IMR-90 (cell line): ENCODE measurements at regions not wholly inside any gene's neighbourhood (a gene's known extent, or its start where the extent isn't known, plus 50 kb on each side); places are given as distances from the start of the nearest gene placed in this dataset.
A peak's percentile ranks its signal among the peaks of the same experiment; 100 is the strongest.

Experiments
- ATAC-seq: fragments of 200-7000 bp; cut with Tn5 transposase; 2 replicates; pipeline ENCODE4 v1.9.1; 2020; ENCODE audit warnings: low read depth, mild to moderate bottlenecking, moderate library complexity
- BruUV-seq: library from RNA; stranded (reverse); fragments of 400-500 nt; replicated peaks from 2 replicates; lab custom pipeline; 2021; lab: Mats Ljungman, UMichigan
- CTCF ChIA-PET: fragments of 300-600 bp; formaldehyde crosslinking; extraction: SDS; loops from one replicate; lab custom pipeline; 2021; ENCODE audit warnings: antibody characterized with exemption; lab: Yijun Ruan, JAX
- POLR2A ChIA-PET: fragments of 300-600 bp; sonication (Branson Sonifier 250); formaldehyde crosslinking; loops from one replicate; lab custom pipeline; 2022; ENCODE audit warnings: antibody characterized with exemption; ENCODE audit not compliant: unreplicated experiment; lab: Charles Lee
- DNase-seq: peaks from one replicate; pipeline ENCODE4 v3.0.0; 2013
- H2AFZ ChIP-seq: replicated peaks from 2 replicates; pipeline ENCODE3; 2013; ENCODE audit warnings: low read length, mild to moderate bottlenecking; ENCODE audit not compliant: poor library complexity
- H2AK5ac ChIP-seq: 2 replicates; pipeline ENCODE4 v1.6.1; 2013; ENCODE audit warnings: low read depth, low read length, inconsistent platforms
- H2AK9ac ChIP-seq: replicated peaks from 2 replicates; pipeline ENCODE3; 2013; ENCODE audit warnings: mild to moderate bottlenecking, low read depth, low read length, moderate library complexity; ENCODE audit not compliant: poor library complexity
- H2BK120ac ChIP-seq: 2 replicates; pipeline ENCODE4 v1.6.1; 2013; ENCODE audit warnings: low read depth, low read length, inconsistent platforms
- H2BK15ac ChIP-seq: 3 replicates; pipeline ENCODE4 v1.6.1; 2013; ENCODE audit warnings: low read depth, low read length, inconsistent platforms
- H2BK20ac ChIP-seq: 2 replicates; pipeline ENCODE4 v1.6.1; 2013; ENCODE audit warnings: low read depth, mild to moderate bottlenecking, inconsistent platforms, low read length, moderate library complexity
- H2BK5ac ChIP-seq: 2 replicates; pipeline ENCODE4 v1.6.1; 2013; ENCODE audit warnings: mild to moderate bottlenecking, low read depth, low read length, inconsistent platforms; ENCODE audit not compliant: poor library complexity, severe bottlenecking
- H3K14ac ChIP-seq: replicated peaks from 2 replicates; pipeline ENCODE4 v1.6.1; 2013; ENCODE audit warnings: low read depth, low read length, inconsistent platforms
- H3K18ac ChIP-seq: 2 replicates; pipeline ENCODE4 v1.6.1; 2013; ENCODE audit warnings: low read depth, low read length, control low read depth
- H3K23ac ChIP-seq: 2 replicates; pipeline ENCODE4 v1.6.1; 2013; ENCODE audit warnings: low read depth, low read length, inconsistent platforms
- H3K27ac ChIP-seq: 2 replicates; pipeline ENCODE4 v1.5.1; 2013; ENCODE audit warnings: mild to moderate bottlenecking, control low read depth, low read length; ENCODE audit not compliant: insufficient read depth
- H3K27me3 ChIP-seq: 2 replicates; pipeline ENCODE4 v1.6.1; 2013; ENCODE audit warnings: low read length; ENCODE audit not compliant: control insufficient read depth, insufficient read depth
- H3K36me3 ChIP-seq: 2 replicates; pipeline ENCODE4 v1.6.1; 2013; ENCODE audit warnings: low read length, mixed read lengths; ENCODE audit not compliant: control insufficient read depth, insufficient read depth
- H3K4ac ChIP-seq: 2 replicates; pipeline ENCODE4 v1.6.1; 2013; ENCODE audit warnings: low read depth, low read length, inconsistent platforms
- H3K4me1 ChIP-seq: 2 replicates; pipeline ENCODE4 v1.6.1; 2013; ENCODE audit warnings: low read length, mixed read lengths; ENCODE audit not compliant: control insufficient read depth, insufficient read depth
- H3K4me2 ChIP-seq: 2 replicates; pipeline ENCODE4 v1.6.1; 2013; ENCODE audit warnings: low read depth, mild to moderate bottlenecking, control low read depth, low read length, moderate library complexity
- H3K4me3 ChIP-seq: 2 replicates; pipeline ENCODE4 v1.5.1; 2013; ENCODE audit warnings: low read depth, mild to moderate bottlenecking, control low read depth, low read length, moderate library complexity; ENCODE audit not compliant: insufficient read depth
- H3K56ac ChIP-seq: 2 replicates; pipeline ENCODE4 v1.6.1; 2013; ENCODE audit warnings: low read length, inconsistent platforms; ENCODE audit not compliant: insufficient read depth; ENCODE audit errors: extremely low read depth
- H3K79me1 ChIP-seq, 2 experiments: 2 replicates each; pipeline ENCODE4 v1.6.1; 2013; ENCODE audit warnings: low read length in 2 of 2, inconsistent platforms in 1 of 2, low read depth in 1 of 2
- H3K9ac ChIP-seq: 2 replicates; pipeline ENCODE4 v1.6.1; 2013; ENCODE audit warnings: low read depth, low read length, control low read depth
- H3K9me1 ChIP-seq: 2 replicates; pipeline ENCODE4 v1.6.1; 2013; ENCODE audit warnings: low read length, inconsistent platforms; ENCODE audit not compliant: insufficient read depth
- H3K9me3 ChIP-seq: 2 replicates; pipeline ENCODE4 v1.6.1; 2013; ENCODE audit warnings: low read length; ENCODE audit not compliant: control insufficient read depth, insufficient read depth
- H4K20me1 ChIP-seq: 2 replicates; pipeline ENCODE4 v1.6.1; 2013; ENCODE audit warnings: low read length, inconsistent platforms; ENCODE audit not compliant: insufficient read depth
- H4K5ac ChIP-seq: 2 replicates; pipeline ENCODE4 v1.6.1; 2013; ENCODE audit warnings: mild to moderate bottlenecking, low read depth, low read length, control low read depth
- H4K8ac ChIP-seq, 2 experiments: 2 replicates each; pipeline ENCODE4 v1.6.1; 2013; ENCODE audit warnings: low read depth in 2 of 2, low read length in 2 of 2, control low read depth in 1 of 2, inconsistent platforms in 1 of 2
- H4K91ac ChIP-seq: 2 replicates; pipeline ENCODE4 v1.6.1; 2013; ENCODE audit warnings: low read depth, low read length, inconsistent platforms; ENCODE audit not compliant: insufficient read depth
- CEBPB ChIP-seq: IDR thresholded peaks from 2 replicates; pipeline ENCODE4 v1.6.1; 2012; ENCODE audit warnings: low read depth, low read length, improper control_type of control experiment
- CHD1 ChIP-seq: IDR thresholded peaks from 2 replicates; pipeline ENCODE4 v1.6.1; 2012; ENCODE audit warnings: low read depth, low read length, improper control_type of control experiment
- CTCF ChIP-seq: conservative IDR thresholded peaks from 2 replicates; pipeline ENCODE4 v1.5.1; 2012; ENCODE audit warnings: mild to moderate bottlenecking, low read depth, low read length, improper control_type of control experiment
- ELK1 ChIP-seq: fragments of 150-350 bp; IDR thresholded peaks from 2 replicates; pipeline ENCODE4 v1.6.1; 2016; ENCODE audit warnings: low read depth, mild to moderate bottlenecking, low read length, moderate library complexity, borderline replicate concordance
- MAFK ChIP-seq: IDR thresholded peaks from 2 replicates; pipeline ENCODE4 v1.6.1; 2012; ENCODE audit warnings: low read depth, low read length, improper control_type of control experiment
- MAZ ChIP-seq: IDR thresholded peaks from 2 replicates; pipeline ENCODE4 v1.6.1; 2012; ENCODE audit warnings: low read depth, mild to moderate bottlenecking, low read length, improper control_type of control experiment, moderate library complexity, borderline replicate concordance
- NFE2L2 ChIP-seq: fragments of 150-350 bp; IDR thresholded peaks from 2 replicates; pipeline ENCODE4 v1.6.1; 2016; ENCODE audit warnings: low read depth, mild to moderate bottlenecking, low read length
- USF2 ChIP-seq: fragments of 150-350 bp; IDR thresholded peaks from 2 replicates; pipeline ENCODE4 v1.6.1; 2017; ENCODE audit warnings: mild to moderate bottlenecking, antibody characterized with exemption, low read length, low read depth
- WGBS, 2 experiments: methylation state at CpG; one replicate each; pipeline versions ENCODE4 v1.1.5 to v1.1.7; 2013; ENCODE audit warnings: missing lambda C conversion rate in 2 of 2; ENCODE audit not compliant: insufficient read length in 1 of 2; ENCODE audit errors: extremely low coverage in 2 of 2; 5-methylcytosine and 5-hydroxymethylcytosine counted together
- dilution Hi-C: fragments of 300-500 bp; cut with HindIII; formaldehyde crosslinking; loops from one replicate; pipeline ENCODE4 v1.14.3; 2018; ENCODE audit warnings: low sequenced_read_pairs; ENCODE audit not compliant: unreplicated experiment
- in situ Hi-C: fragments of 300-500 bp; cut with MboI; formaldehyde crosslinking; loops from 3 replicates; pipeline ENCODE4 v1.14.3; 2019; ENCODE audit warnings: low sequenced_read_pairs, inconsistent platforms, mixed read lengths
- intact Hi-C: fragments of 100-400 bp; cut with micrococcal nuclease; formaldehyde crosslinking; loops from 2 replicates; pipeline ENCODE4 v1.10.0; 2022

- Histone ChIP-seq H2BK20ac (no peak overlapping the region), H2AK9ac (no peak overlapping the region), H4K20me1 (no peaks in the 10 kb centered on the region), H3K4me3 (no peak overlapping the region), H2BK120ac (no peak overlapping the region), H2AK5ac (no peak overlapping the region), H3K9me3 (peaks cover 3% of the 10 kb centered on the region; the same call in 1 of the 2 replicates), H3K56ac (no peak overlapping the region), H3K36me3 (no peaks in the 10 kb centered on the region), H3K27me3 (peaks cover 15% of the 10 kb centered on the region), H3K4ac (no peak overlapping the region), H2AFZ (peak overlapping the region; percentile 45), H3K4me2 (no peak overlapping the region), H2BK5ac (no peak overlapping the region), H3K79me1 (no peaks in the 10 kb centered on the region), H3K9ac (no peak overlapping the region), H3K27ac (no peak overlapping the region), H4K5ac (no peak overlapping the region), H3K18ac (no peak overlapping the region), H4K8ac (no peak overlapping the region), H4K91ac (no peak overlapping the region), H3K4me1 (peaks cover 8% of the 10 kb centered on the region), H3K14ac (no peak overlapping the region), H2BK15ac (no peak overlapping the region), H3K9me1 (no peaks in the 10 kb centered on the region), H3K23ac (no peak overlapping the region)
- no peak for DNase-seq
- CTCF ChIA-PET: no interaction called here
- in situ Hi-C loops (no loop called here), intact Hi-C loops (no loop called here), dilution Hi-C loops (no loop called here)
- no TSS peak for BruUV-seq
- no peak for ATAC-seq
- WGBS, 2 experiments: 94% methylated on average over 3 of the region's 5 CpGs; no CpG with 5 or more reads in 1 of the 2 experiments
- POLR2A ChIA-PET: no interaction called here
- no peak for TF ChIP-seq NFE2L2
- TF ChIP-seq CEBPB: no peak
- no peak for TF ChIP-seq USF2
- no peak for TF ChIP-seq CTCF
- TF ChIP-seq CHD1: no peak
- no peak for TF ChIP-seq ELK1
- no peak for TF ChIP-seq MAFK
- no peak for TF ChIP-seq MAZ
These were observed 76.5 kb downstream of the CDCA7 start for GRCh38 chr2:173431191-173431590.
